T47D (cell line): ENCODE measurements at regions not wholly inside any gene's neighbourhood (a gene's known extent, or its start where the extent isn't known, plus 50 kb on each side); places are given as distances from the start of the nearest gene placed in this dataset.

Source experiments
- DNase-seq, 2 experiments: peaks; one replicate each; pipeline versions ENCODE4 v3.0.0 to v3.0.0-alpha.2; 2011 to 2012; ENCODE audit warnings: low read depth in 1 of 2, low spot score in 1 of 2
- JUND ChIP-seq: IDR thresholded peaks from 2 replicates; pipeline ENCODE4 v1.6.1; 2012; ENCODE audit warnings: low read depth
- in situ Hi-C: cut with HindIII; loops from 2 replicates; pipeline ENCODE4 v1.10.0; 2016; ENCODE audit warnings: low sequenced_read_pairs, low pct_unique_long_range_greater_than_20kb

DNA sequence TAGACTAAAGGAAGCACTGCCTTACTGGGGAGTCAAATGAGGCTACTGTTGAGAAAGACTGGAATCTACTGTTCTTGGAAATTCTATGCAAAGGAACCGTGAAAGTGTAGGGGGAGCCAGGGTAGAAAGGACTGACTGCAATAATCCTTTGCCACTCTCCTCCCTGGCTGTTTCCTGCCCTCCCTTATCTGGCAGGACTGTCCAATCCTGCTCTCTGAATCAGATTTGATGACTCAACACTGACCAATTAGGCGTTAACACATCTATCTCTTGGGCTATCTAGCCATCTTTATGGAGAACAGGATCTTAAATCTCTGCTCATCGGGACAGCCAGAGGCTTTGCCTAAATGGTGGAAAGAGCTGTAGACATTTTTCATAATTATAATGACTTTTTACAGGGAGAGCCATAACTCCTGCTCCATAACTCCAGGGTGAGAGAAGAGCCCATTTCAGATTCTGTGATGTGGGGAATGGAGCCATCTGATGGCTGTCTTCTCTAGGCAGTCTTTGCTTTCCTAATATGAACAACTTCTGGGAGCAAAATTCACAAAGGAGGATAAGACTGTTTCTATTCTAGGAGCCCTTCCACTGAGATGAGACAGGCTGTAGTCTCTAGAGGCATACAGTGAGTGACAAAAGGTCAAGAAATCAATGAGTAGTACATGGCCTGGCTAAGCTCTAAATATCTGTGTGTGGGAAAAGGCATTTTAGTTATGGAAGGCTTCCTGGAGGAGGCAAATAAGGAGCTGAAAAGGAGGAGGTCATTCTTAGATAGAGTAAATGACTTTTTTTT is 68.9 kb upstream of the CISTR start:
- in situ Hi-C loops, result no loop called here
- no peak for TF ChIP-seq JUND
- DNase-seq, result no peak

DNA sequence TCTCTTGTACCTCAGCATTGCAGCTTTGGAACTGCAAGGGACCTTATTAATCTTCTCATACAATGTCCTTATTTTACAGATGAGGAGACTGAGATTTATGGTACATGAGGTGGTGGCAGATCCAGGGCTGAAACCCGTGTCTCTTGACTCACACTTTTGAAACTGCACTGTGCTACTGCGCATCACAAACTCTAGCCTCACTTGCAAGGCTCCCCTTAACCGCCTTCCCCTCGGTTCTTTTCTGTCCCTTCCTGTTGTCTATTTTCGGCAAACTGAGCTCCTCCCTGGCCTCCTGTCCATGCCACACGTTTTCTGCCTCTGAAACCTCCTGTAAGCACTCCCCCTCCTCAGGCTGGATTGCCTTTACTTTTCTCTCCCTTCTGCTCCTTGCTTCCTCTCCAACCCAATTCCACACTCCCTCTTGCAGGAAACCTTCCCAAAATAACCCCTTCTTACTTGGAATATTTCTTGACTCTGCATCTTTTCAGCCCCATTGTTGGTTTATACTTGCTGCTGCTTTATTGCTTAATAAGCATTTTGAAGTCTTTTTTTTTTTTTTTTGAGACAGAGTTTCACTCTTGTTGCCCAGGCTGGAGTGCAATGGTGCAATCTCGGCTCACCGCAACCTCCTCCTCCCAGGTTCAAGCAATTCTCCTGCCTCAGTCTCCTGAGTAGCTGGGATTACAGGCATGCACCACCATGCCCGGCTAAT is 72.4 kb upstream of the CISTR start:
- no peak for TF ChIP-seq JUND
- in situ Hi-C loops, result no loop called here
- no peak for DNase-seq

DNA sequence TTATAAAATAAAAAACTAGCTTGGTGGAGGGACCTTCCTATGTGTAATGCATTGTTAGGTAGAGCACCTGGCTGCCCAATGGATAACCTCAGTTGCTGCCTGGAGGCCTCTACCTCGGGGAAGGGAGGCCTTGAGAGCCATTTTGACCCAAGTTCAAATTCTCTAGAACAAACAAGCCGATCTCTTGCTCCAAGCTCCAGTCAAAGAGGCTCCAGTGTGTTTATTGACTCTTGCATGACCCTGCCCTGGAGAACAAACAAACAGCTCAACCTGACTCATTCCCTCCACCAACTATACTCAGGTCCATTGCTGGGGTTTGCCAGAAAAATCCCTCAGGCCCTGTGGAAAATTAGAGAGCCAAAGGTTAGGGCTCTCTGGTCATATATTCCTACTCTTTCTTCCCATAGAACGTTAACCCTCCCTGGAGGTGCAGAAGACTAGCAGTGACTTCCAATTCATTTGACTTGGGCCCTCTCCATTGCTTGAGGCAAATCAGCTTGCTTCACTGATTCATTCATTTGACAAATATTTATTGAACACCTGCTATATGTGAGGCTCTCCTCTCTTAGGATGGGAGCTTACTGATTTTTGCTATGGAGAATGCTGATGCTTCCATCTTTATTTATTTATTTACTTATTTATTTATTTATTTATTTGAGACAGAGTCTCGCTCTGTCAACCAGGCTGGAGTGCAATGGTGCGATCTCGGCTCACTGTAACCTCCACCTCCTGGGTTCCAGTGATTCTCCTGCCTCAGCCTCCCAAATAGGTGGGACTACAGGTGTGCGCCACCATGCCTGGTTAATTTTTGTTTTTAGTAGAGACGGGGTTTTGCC is 73.7 kb upstream of the CISTR start:
- peak; percentile 52 to 98 for DNase-seq
- TF ChIP-seq JUND, result peak; percentile 94
- in situ Hi-C loops, result no loop called here

DNA sequence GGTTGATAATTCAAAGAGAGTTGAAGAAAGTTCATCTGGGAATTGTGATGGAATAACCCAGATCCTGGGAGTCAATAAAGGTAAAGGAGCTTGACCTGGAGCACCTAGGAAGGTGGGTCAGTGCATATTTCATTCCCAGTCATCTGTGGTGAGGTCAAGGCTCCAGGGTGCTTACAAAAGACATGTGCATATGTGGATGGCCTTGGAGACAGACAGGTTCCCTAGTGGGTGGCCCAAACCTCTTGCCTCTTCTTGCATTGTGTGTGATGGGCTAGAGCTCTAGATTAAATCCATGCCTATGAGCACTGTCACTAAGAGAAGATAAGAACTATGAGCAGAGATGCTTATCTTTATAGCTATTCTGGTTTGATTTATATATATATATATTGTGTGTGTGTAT is 75.5 kb upstream of the CISTR start:
- DNase-seq, result peak in 1 of 2 experiments; percentile 56
- no peak for TF ChIP-seq JUND
- in situ Hi-C loops, result no loop called here

DNA sequence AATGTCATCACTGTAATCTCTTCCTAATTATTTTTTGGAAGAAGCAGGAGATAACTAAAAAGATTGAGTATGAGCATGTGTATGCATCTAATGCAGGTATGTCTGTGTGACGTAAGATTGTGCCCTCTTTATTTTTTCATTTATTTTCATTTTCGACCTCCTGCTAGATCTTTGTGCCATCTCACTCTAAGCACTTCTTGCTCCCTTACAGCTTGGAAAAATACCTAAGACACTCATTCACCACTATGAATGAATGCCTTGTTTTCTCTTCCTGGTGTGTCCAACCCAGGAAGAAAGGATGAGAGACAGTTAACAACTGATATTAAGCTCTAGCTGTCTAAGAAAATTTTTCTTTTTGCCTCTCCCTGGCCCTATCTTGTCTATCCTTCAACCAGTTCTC is 76.8 kb upstream of the CISTR start:
- no peak for DNase-seq
- TF ChIP-seq JUND, result no peak
- in situ Hi-C loops, result no loop called here

DNA sequence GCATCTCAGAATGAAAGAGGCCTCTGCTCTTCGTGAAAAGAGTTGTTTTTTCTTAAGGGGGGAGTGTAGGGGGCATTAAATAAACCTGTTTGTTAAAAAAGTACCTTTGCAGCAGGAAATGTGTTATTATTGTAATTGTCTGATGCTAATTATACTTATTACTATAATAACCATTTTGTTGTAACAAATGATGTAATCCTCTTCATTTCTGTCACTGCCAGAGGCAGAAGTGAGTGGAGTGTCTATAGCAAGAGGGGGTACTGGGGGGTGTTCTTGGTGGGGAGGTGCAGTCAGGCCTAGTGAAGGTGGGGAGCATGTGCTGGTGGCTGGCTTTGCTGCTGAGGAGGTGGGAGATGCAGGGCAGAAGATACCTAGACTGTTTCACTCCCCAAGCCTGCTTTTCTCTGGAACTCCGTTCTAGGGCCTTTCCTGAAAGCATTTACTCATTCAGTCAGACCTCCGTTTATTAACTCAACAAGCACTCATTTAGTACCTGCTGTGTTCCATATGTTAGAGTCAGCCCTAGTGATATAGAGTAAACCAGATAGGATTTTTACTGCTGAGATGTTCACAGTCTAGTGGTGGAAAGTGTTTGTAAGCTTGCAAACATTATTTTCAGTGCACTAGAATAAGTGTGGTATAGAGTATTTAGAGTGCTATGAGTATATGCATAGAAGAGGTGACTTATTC is 77.5 kb upstream of the CISTR start:
- no peak for TF ChIP-seq JUND
- in situ Hi-C loops, result no loop called here
- no peak for DNase-seq

DNA sequence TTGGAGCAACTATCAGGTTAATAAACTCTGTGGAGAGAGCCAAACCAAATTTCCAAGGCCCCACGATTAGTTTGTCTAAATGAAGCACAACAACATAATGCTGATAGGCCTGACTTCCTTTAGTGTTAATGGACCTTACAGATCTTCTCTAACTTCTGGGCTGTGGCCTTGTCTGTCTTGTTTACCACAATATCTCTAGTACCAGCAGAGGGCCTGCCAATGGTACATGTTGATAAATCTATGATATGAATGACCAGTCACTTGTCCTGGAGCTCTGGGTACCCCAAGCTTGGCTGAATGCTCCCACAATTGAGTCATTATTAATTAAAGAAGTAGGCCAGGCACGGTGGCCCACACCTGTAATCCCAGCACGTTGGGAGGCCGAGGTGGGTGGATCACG is 78.9 kb upstream of the CISTR start:
- DNase-seq, result peak in 1 of 2 experiments; percentile 35
- TF ChIP-seq JUND, result no peak
- in situ Hi-C loops, result no loop called here

DNA sequence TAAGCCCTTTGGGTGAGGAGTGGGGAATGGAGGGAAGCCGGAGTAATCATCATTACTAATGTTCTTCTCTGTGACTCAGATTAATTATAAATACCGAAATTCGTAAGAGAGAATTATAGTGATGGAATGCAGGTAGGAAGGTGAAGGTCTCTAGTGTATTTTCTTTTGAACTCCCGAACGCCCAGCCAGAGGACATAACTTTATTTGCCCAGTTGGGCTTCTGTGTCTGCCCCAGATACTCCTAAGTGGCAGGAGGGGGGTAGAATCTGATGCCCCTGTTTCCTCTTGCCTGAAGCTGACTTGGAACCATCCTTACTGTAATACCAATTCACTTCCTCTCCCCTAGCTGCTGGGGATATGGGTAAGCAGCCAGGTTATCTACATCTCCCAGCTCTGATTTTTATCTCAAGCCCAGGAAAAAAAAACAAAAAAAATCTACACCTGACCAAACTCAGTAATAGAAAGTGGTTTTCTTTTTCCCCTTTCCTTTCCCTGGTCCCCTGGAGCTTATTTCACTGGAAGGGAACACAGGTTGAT is 84.4 kb upstream of the CISTR start:
- TF ChIP-seq JUND, result peak; percentile 93
- in situ Hi-C loops, result no loop called here
- DNase-seq, result peak in 1 of 2 experiments; percentile 70

DNA sequence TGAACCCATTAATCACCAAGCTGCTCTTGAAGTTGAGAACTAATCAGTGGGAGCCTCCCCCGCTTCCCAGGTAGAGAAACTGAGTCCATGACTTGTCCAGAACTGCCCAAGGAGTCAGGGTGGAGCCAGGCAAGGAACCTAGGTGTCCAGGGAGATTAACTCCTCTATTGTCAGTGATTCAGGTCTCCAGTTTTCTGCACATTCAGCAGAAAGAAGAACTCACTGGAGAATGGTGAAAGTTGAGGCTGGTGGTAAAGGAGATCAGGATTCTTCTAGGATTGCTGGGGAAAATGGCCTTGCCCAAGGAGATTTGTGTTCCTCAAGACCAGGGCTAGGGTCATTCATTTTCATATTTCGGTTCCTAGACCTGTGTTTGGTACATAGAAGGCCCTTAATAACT is 87.2 kb upstream of the CISTR start:
- in situ Hi-C loops, result no loop called here
- DNase-seq, result no peak
- TF ChIP-seq JUND, result no peak

DNA sequence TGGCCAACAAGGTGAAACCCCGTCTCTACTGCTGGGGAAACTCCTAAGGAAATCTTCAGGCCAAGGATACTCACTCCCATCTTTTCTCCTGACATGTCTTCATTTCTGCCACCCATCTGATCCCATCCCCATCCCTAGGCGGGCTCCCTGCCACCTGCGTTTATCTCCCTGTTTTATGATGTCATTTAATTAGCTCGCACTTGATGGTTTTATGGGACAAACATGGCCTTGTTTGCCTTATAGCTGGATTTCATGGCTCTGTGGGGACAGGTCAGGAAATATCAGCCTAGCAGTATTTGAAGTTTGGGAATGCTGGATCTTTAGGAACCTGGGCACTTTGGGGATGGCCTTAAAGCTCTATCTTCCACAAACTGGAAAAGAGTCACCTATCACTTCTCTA is 88.5 kb upstream of the CISTR start:
- in situ Hi-C loops, result no loop called here
- DNase-seq, result no peak
- TF ChIP-seq JUND, result no peak

DNA sequence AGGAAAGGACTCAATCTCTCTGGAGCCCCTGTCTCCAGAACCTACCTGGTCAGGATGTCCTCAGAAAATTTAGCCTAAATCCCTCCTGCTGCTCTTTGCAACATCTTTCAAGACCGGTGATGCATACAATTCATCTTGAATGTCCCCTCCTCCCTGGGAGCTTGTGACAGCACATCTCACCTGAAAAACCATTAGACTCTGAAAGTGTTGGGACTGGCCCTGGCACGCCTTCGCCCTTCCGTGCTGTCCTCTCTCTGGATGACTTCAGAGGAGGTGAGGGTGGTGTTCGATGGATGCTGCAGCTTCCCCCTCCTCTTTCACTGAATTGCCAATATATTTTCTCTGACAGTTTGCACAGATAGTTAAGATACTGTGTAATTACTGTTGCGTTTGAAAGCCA is 90.9 kb upstream of the CISTR start:
- in situ Hi-C loops, result no loop called here
- DNase-seq, result no peak
- TF ChIP-seq JUND, result no peak

DNA sequence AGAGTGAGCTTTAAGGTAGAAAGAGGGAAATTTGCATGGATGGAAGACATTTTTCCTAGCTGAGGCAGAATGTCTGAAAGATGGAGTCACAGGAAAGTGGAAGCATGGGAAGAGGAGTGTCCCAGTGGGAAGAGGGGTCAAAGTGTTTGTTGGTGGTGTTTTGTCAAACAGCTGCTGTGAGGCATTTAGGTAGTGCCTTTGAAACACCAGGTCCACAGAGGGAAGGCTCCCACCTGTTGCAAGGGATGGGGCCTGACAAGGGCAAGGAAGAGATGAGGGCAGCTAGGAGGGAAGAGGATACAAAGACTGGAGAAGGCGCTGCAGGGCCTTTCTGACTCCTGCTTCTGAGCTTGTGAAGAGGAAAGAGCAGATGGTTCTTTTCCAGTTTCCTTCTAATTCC is 91.8 kb upstream of the CISTR start:
- DNase-seq, result no peak
- no peak for TF ChIP-seq JUND
- in situ Hi-C loops, result no loop called here
